ENCODE measurements at regions not wholly inside any gene's neighbourhood (a gene's known extent, or its start where the extent isn't known, plus 50 kb on each side); places are given as distances from the start of the nearest gene placed in this dataset.

- Histone ChIP-seq H3K4me2 (ENCODE audit: low read length, poor library complexity, severe bottlenecking) (no peak overlapping the region), H3K4me1 (ENCODE audit: control insufficient read depth, insufficient read depth, low read depth, low read length) (no peaks in the 10 kb centered on the region), H3K4ac (ENCODE audit: low read depth in 1 of 2, low read length in 2 of 2) (no peak overlapping the region), H2BK12ac (ENCODE audit: low read length in 2 of 2) (no peak overlapping the region), H3K23ac (ENCODE audit: low read length in 2 of 2) (no peak overlapping the region), H3K36me3 (ENCODE audit: control insufficient read depth in 1 of 2, insufficient read depth in 2 of 2, low read depth in 1 of 2, low read length in 2 of 2) (no peaks in the 10 kb centered on the region), H2BK5ac (ENCODE audit: low read depth, low read length, poor library complexity, severe bottlenecking) (no peak overlapping the region), H3K27me3 (ENCODE audit: control insufficient read depth in 1 of 2, insufficient read depth in 1 of 2, low read length in 2 of 2) (no peaks in the 10 kb centered on the region), H3K79me1 (replicated peaks; ENCODE audit: low read length, poor library complexity, severe bottlenecking) (no peaks in the 10 kb centered on the region), H3K27ac (ENCODE audit: low read length, poor library complexity, severe bottlenecking) (no peak overlapping the region), H2AFZ (ENCODE audit: low read depth, low read length) (no peak overlapping the region), H2BK120ac (ENCODE audit: low read depth, low read length) (no peak overlapping the region), H2AK5ac (ENCODE audit: low read length, severe bottlenecking) (no peak overlapping the region), H3K4me3 (ENCODE audit: insufficient read depth in 1 of 2, low read depth in 1 of 2, low read length in 2 of 2) (no peak overlapping the region), H2BK15ac (ENCODE audit: low read depth, poor library complexity, severe bottlenecking) (no peak overlapping the region), H3K9me3 (ENCODE audit: control insufficient read depth, low read length) (peaks cover 6% of the 10 kb centered on the region), H4K8ac (ENCODE audit: low read length) (no peak overlapping the region), H3K18ac (ENCODE audit: low read depth in 1 of 2, low read length in 2 of 2) (no peak overlapping the region), H3K14ac (ENCODE audit: low read length in 2 of 2) (no peak overlapping the region), H4K91ac (ENCODE audit: low read length) (no peak overlapping the region), H3K9ac (ENCODE audit: low read length) (no peak overlapping the region)
- DNase-seq = no peak
- WGBS = 52% methylated on average over 4 of the region's 4 CpGs
Observed at GRCh38 chr9:31005086-31005665, 1379.3 kb upstream of the ACO1 start.

- H2AK5ac ChIP-seq (ENCODE audit: low read length, severe bottlenecking) = no peak overlapping the region
- no peak overlapping the region for H4K91ac ChIP-seq (ENCODE audit: low read length)
- H3K4me2 ChIP-seq (ENCODE audit: low read length, poor library complexity, severe bottlenecking) = no peak overlapping the region
- H2BK5ac ChIP-seq (ENCODE audit: low read depth, low read length, poor library complexity, severe bottlenecking) = no peak overlapping the region
- H4K8ac ChIP-seq (ENCODE audit: low read length) = no peak overlapping the region
- no peak for DNase-seq
- H3K23ac ChIP-seq (ENCODE audit: low read length in 2 of 2) = no peak overlapping the region
- H3K79me1 ChIP-seq (replicated peaks; ENCODE audit: low read length, poor library complexity, severe bottlenecking) = no peaks in the 10 kb centered on the region
- H3K27ac ChIP-seq (ENCODE audit: low read length, poor library complexity, severe bottlenecking) = no peak overlapping the region
- H3K36me3 ChIP-seq (ENCODE audit: control insufficient read depth in 1 of 2, insufficient read depth in 2 of 2, low read depth in 1 of 2, low read length in 2 of 2) = no peaks in the 10 kb centered on the region
- H2BK15ac ChIP-seq (ENCODE audit: low read depth, poor library complexity, severe bottlenecking) = no peak overlapping the region
- no peak overlapping the region for H2BK12ac ChIP-seq (ENCODE audit: low read length in 2 of 2)
- no peak overlapping the region for H3K18ac ChIP-seq (ENCODE audit: low read depth in 1 of 2, low read length in 2 of 2)
- no peaks in the 10 kb centered on the region for H3K27me3 ChIP-seq (ENCODE audit: control insufficient read depth in 1 of 2, insufficient read depth in 1 of 2, low read length in 2 of 2)
- no peak overlapping the region for H3K14ac ChIP-seq (ENCODE audit: low read length in 2 of 2)
- no peak overlapping the region for H3K9ac ChIP-seq (ENCODE audit: low read length)
- no peaks in the 10 kb centered on the region for H3K9me3 ChIP-seq (ENCODE audit: control insufficient read depth, low read length)
- H3K4me1 ChIP-seq (ENCODE audit: control insufficient read depth, insufficient read depth, low read depth, low read length) = no peaks in the 10 kb centered on the region
- H2BK120ac ChIP-seq (ENCODE audit: low read depth, low read length) = no peak overlapping the region
- no peak overlapping the region for H3K4ac ChIP-seq (ENCODE audit: low read depth in 1 of 2, low read length in 2 of 2)
- no peak overlapping the region for H3K4me3 ChIP-seq (ENCODE audit: insufficient read depth in 1 of 2, low read depth in 1 of 2, low read length in 2 of 2)
- H2AFZ ChIP-seq (ENCODE audit: low read depth, low read length) = no peak overlapping the region
Observed at GRCh38 chr9:31013371-31013770, 1371.1 kb upstream of the ACO1 start.

GRCh38 chr9:31023847-31024246 is 1360.6 kb upstream of the ACO1 start:
- Histone ChIP-seq H3K4me1 (ENCODE audit: control insufficient read depth, insufficient read depth, low read depth, low read length) (no peaks in the 10 kb centered on the region), H3K9me3 (ENCODE audit: control insufficient read depth, low read length) (no peaks in the 10 kb centered on the region), H2BK15ac (ENCODE audit: low read depth, poor library complexity, severe bottlenecking) (no peak overlapping the region), H2AK5ac (ENCODE audit: low read length, severe bottlenecking) (no peak overlapping the region), H3K4ac (ENCODE audit: low read depth in 1 of 2, low read length in 2 of 2) (no peak overlapping the region), H3K9ac (ENCODE audit: low read length) (no peak overlapping the region), H3K27ac (ENCODE audit: low read length, poor library complexity, severe bottlenecking) (no peak overlapping the region), H2BK120ac (ENCODE audit: low read depth, low read length) (no peak overlapping the region), H2BK5ac (ENCODE audit: low read depth, low read length, poor library complexity, severe bottlenecking) (no peak overlapping the region), H2BK12ac (ENCODE audit: low read length in 2 of 2) (no peak overlapping the region), H3K36me3 (ENCODE audit: control insufficient read depth in 1 of 2, insufficient read depth in 2 of 2, low read depth in 1 of 2, low read length in 2 of 2) (no peaks in the 10 kb centered on the region), H2AFZ (ENCODE audit: low read depth, low read length) (no peak overlapping the region), H4K8ac (ENCODE audit: low read length) (no peak overlapping the region), H3K4me3 (ENCODE audit: insufficient read depth in 1 of 2, low read depth in 1 of 2, low read length in 2 of 2) (no peak overlapping the region), H3K18ac (ENCODE audit: low read depth in 1 of 2, low read length in 2 of 2) (no peak overlapping the region), H4K91ac (ENCODE audit: low read length) (no peak overlapping the region), H3K23ac (ENCODE audit: low read length in 2 of 2) (no peak overlapping the region), H3K79me1 (replicated peaks; ENCODE audit: low read length, poor library complexity, severe bottlenecking) (no peaks in the 10 kb centered on the region), H3K4me2 (ENCODE audit: low read length, poor library complexity, severe bottlenecking) (no peak overlapping the region), H3K14ac (ENCODE audit: low read length in 2 of 2) (no peak overlapping the region), H3K27me3 (ENCODE audit: control insufficient read depth in 1 of 2, insufficient read depth in 1 of 2, low read length in 2 of 2) (no peaks in the 10 kb centered on the region)
- DNase-seq = no peak
- 81% methylated on average over 3 of the region's 3 CpGs for WGBS

- Histone ChIP-seq H3K79me1 (replicated peaks; ENCODE audit: low read length, poor library complexity, severe bottlenecking) (no peaks in the 10 kb centered on the region), H3K36me3 (ENCODE audit: control insufficient read depth in 1 of 2, insufficient read depth in 2 of 2, low read depth in 1 of 2, low read length in 2 of 2) (no peaks in the 10 kb centered on the region), H3K4me3 (ENCODE audit: insufficient read depth in 1 of 2, low read depth in 1 of 2, low read length in 2 of 2) (no peak overlapping the region), H2BK120ac (ENCODE audit: low read depth, low read length) (no peak overlapping the region), H3K27ac (ENCODE audit: low read length, poor library complexity, severe bottlenecking) (no peak overlapping the region), H3K9me3 (ENCODE audit: control insufficient read depth, low read length) (no peaks in the 10 kb centered on the region), H2AK5ac (ENCODE audit: low read length, severe bottlenecking) (no peak overlapping the region), H2BK5ac (ENCODE audit: low read depth, low read length, poor library complexity, severe bottlenecking) (no peak overlapping the region), H4K91ac (ENCODE audit: low read length) (no peak overlapping the region), H3K27me3 (ENCODE audit: control insufficient read depth in 1 of 2, insufficient read depth in 1 of 2, low read length in 2 of 2) (no peaks in the 10 kb centered on the region), H2AFZ (ENCODE audit: low read depth, low read length) (no peak overlapping the region), H2BK12ac (ENCODE audit: low read length in 2 of 2) (no peak overlapping the region), H3K4me2 (ENCODE audit: low read length, poor library complexity, severe bottlenecking) (no peak overlapping the region), H3K9ac (ENCODE audit: low read length) (no peak overlapping the region), H3K4me1 (ENCODE audit: control insufficient read depth, insufficient read depth, low read depth, low read length) (peaks cover 2% of the 10 kb centered on the region), H3K18ac (ENCODE audit: low read depth in 1 of 2, low read length in 2 of 2) (no peak overlapping the region), H3K4ac (ENCODE audit: low read depth in 1 of 2, low read length in 2 of 2) (no peak overlapping the region), H2BK15ac (ENCODE audit: low read depth, poor library complexity, severe bottlenecking) (no peak overlapping the region), H3K14ac (ENCODE audit: low read length in 2 of 2) (no peak overlapping the region), H3K23ac (ENCODE audit: low read length in 2 of 2) (no peak overlapping the region), H4K8ac (ENCODE audit: low read length) (no peak overlapping the region)
- WGBS = no CpG with 5 or more reads among the region's 1 CpG
- DNase-seq = no peak
Observed at GRCh38 chr9:31027678-31028077, 1356.8 kb upstream of the ACO1 start.
